Esophagus squamous epithelium (tissue), 4 donors: ENCODE measurements at regions not wholly inside any gene's neighbourhood (a gene's known extent, or its start where the extent isn't known, plus 50 kb on each side); places are given as distances from the start of the nearest gene placed in this dataset.

Experiments
- POLR2A ChIP-seq, 4 donors: fragments of 450-650 bp; IDR thresholded peaks; one replicate each; pipeline ENCODE4 v1.6.1; 2017; ENCODE audit warnings: antibody characterized with exemption in 4 of 4, mild to moderate bottlenecking in 4 of 4, moderate library complexity in 3 of 4
- TF ChIP-seq, protein P1 (sequence below), 6 experiments: fragments of 450-650 bp in 4 of 6; fragments of 200-600 bp in 2 of 6; sonication (generic) in 2 of 6; IDR thresholded peaks; one replicate each; pipeline ENCODE4 v1.5.1; 2016 to 2019; ENCODE audit warnings: antibody characterized with exemption in 6 of 6, mild to moderate bottlenecking in 4 of 6, moderate library complexity in 4 of 6

DNA sequence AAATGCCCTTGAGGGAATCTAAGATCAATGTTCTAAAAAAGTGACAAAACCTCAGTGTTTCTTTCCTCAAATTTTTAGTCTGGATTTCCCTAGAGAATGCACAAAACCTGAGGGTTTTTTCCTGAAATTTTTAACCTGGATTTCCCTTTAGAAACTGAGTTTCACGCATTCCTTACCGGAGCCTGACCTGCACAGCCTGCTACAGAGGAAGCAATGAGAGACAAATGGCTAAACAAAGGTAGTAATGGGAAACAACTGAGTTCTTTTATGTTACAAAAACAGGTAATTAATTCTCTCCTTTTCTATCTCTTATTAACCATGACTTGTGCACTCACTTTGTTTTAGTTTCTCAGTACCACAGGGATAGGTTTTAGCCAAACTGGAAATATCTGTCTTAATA, 281.7 kb upstream of the NT5E start:
- TF ChIP-seq, protein P1, sequence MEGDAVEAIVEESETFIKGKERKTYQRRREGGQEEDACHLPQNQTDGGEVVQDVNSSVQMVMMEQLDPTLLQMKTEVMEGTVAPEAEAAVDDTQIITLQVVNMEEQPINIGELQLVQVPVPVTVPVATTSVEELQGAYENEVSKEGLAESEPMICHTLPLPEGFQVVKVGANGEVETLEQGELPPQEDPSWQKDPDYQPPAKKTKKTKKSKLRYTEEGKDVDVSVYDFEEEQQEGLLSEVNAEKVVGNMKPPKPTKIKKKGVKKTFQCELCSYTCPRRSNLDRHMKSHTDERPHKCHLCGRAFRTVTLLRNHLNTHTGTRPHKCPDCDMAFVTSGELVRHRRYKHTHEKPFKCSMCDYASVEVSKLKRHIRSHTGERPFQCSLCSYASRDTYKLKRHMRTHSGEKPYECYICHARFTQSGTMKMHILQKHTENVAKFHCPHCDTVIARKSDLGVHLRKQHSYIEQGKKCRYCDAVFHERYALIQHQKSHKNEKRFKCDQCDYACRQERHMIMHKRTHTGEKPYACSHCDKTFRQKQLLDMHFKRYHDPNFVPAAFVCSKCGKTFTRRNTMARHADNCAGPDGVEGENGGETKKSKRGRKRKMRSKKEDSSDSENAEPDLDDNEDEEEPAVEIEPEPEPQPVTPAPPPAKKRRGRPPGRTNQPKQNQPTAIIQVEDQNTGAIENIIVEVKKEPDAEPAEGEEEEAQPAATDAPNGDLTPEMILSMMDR (IDR thresholded peaks at IDR 0.05), result no peak
- no peak for TF ChIP-seq POLR2A (IDR thresholded peaks at IDR 0.05)
